Lower leg skin (tissue), 3 donors: ENCODE measurements at regions not wholly inside any gene's neighbourhood (a gene's known extent, or its start where the extent isn't known, plus 50 kb on each side); places are given as distances from the start of the nearest gene placed in this dataset.

Source experiments
- CTCF ChIP-seq, 3 donors: fragments of 450-650 bp; IDR thresholded peaks; one replicate each; pipeline ENCODE4 v1.5.1; 2016; ENCODE audit warnings: antibody characterized with exemption in 3 of 3, mild to moderate bottlenecking in 3 of 3, moderate library complexity in 2 of 3
- POLR2A ChIP-seq, 2 donors: fragments of 450-650 bp; IDR thresholded peaks; one replicate each; pipeline ENCODE4 v1.6.1; 2016 to 2017; ENCODE audit warnings: antibody characterized with exemption in 2 of 2, mild to moderate bottlenecking in 1 of 2, moderate library complexity in 1 of 2

- TF ChIP-seq CTCF (IDR thresholded peaks at IDR 0.05) (no peak), POLR2A (IDR thresholded peaks at IDR 0.05) (no peak)
These were observed 256.0 kb downstream of the LY86 start for GRCh38 chr6:6844530-6844929.
